ENCODE measurements at regions not wholly inside any gene's neighbourhood (a gene's known extent, or its start where the extent isn't known, plus 50 kb on each side); places are given as distances from the start of the nearest gene placed in this dataset.

GRCh38 chr2:11102956-11103860 lies 52.1 kb upstream of the SLC66A3 start:
- 83% methylated on average over 25 of the region's 25 CpGs for WGBS
- H3K4me1 ChIP-seq (ENCODE audit: insufficient read depth) = no peaks in the 10 kb centered on the region
- no peak for DNase-seq (ENCODE audit: extremely low spot score)
- no peak overlapping the region for H3K4me3 ChIP-seq (ENCODE audit: low read depth, low read length)
- no peak overlapping the region for H3K27ac ChIP-seq (ENCODE audit: low read depth)
- no peaks in the 10 kb centered on the region for H3K36me3 ChIP-seq (ENCODE audit: insufficient read depth)

- Histone ChIP-seq H3K27ac (ENCODE audit: low read depth) (no peak overlapping the region), H3K4me1 (ENCODE audit: insufficient read depth) (no peaks in the 10 kb centered on the region), H3K36me3 (ENCODE audit: insufficient read depth) (no peaks in the 10 kb centered on the region), H3K4me3 (ENCODE audit: low read depth, low read length) (no peak overlapping the region)
- no peak for DNase-seq (ENCODE audit: extremely low spot score)
- WGBS = 78% methylated on average over 18 of the region's 18 CpGs
Observed at GRCh38 chr2:11103984-11104793, 51.1 kb upstream of the SLC66A3 start.

GRCh38 chr2:11104794-11105660 lies 50.2 kb upstream of the SLC66A3 start:
- no peaks in the 10 kb centered on the region for H3K36me3 ChIP-seq (ENCODE audit: insufficient read depth)
- 89% methylated on average over 34 of the region's 34 CpGs for WGBS
- H3K4me3 ChIP-seq (ENCODE audit: low read depth, low read length) = no peak overlapping the region
- DNase-seq (ENCODE audit: extremely low spot score) = no peak
- no peak overlapping the region for H3K27ac ChIP-seq (ENCODE audit: low read depth)
- H3K4me1 ChIP-seq (ENCODE audit: insufficient read depth) = no peaks in the 10 kb centered on the region

All from urinary bladder (tissue), 3 donors.